Ovary (tissue), 3 donors: ENCODE measurements at regions not wholly inside any gene's neighbourhood (a gene's known extent, or its start where the extent isn't known, plus 50 kb on each side); places are given as distances from the start of the nearest gene placed in this dataset.

Experiments
- CTCF ChIP-seq, 3 donors: fragments of 450-650 bp in 2 of 3; fragments of 200-600 bp in 1 of 3; IDR thresholded peaks; one replicate each; pipeline versions ENCODE4 v1.5.1 to v1.8.0; 2016 to 2022; ENCODE audit warnings: antibody characterized with exemption in 3 of 3, mild to moderate bottlenecking in 1 of 3
- POLR2A ChIP-seq: fragments of 450-650 bp; IDR thresholded peaks from one replicate; pipeline ENCODE4 v1.6.1; 2017; ENCODE audit warnings: antibody characterized with exemption, mild to moderate bottlenecking, moderate library complexity
- donor health status: DM: no; HTN: no; CAD: no.

DNA sequence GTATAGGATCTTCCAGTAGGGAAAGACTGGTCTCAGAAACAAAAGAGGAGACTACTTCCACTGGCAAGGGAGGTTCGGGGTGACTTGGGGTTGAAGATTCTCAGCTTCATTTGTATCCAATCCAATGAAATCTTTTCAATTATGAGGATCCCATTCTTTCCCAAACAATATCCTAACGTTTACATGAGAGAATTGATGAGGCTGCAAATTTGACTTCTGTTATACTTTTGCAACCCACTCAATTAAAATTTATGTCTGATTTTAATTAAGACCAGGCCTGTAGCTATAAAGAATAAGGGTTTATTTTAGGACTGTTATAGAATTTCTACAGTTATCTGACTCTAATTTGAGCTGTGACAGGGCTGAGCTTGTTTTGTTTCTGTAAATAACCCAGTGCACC lies 251.5 kb downstream of the ANKRD7 start:
- no peak for TF ChIP-seq CTCF (IDR thresholded peaks at IDR 0.05)
- no peak for TF ChIP-seq POLR2A
